ENCODE measurements at regions not wholly inside any gene's neighbourhood (a gene's known extent, or its start where the extent isn't known, plus 50 kb on each side); places are given as distances from the start of the nearest gene placed in this dataset.
A peak's percentile ranks its signal among the peaks of the same experiment; 100 is the strongest.

DNA sequence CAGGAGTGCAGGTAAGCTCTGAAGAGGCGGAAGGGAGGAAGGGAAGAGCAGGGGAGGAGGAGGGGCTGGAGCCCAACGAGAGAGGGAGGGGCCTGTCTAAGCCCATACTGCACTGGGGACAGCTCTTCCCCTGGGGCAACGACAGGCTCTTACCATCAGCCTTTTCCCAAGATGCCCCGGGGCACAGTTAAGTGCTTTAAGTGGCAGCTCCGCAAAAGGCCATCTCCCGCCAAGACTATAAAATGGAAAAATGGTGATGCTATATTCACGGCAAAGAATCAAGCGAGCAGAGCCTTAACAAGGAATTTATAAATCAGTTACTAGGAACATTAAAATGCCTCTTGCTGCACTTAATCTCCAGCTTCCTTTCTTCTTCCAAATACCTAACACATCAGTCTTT is 110.2 kb upstream of the NLRP1 start:
- peaks cover 2% of the 10 kb centered on the region for H3K27me3 ChIP-seq (ENCODE audit: control insufficient read depth, insufficient read depth)
- H3K4me3 ChIP-seq (ENCODE audit: low read length): no peak overlapping the region
- DNase-seq (no peak), ATAC-seq (no peak)
- 35% methylated on average over 8 of the region's 8 CpGs for WGBS
- H3K27ac ChIP-seq (ENCODE audit: low read length): no peak overlapping the region
- intact Hi-C loops (cut with DNase I): loop anchor here in 1 of 4 donors (10.0 kb wide), 1 partner anchor 60 kb away; no protein-coding TSS in a partner anchor
- H3K9me3 ChIP-seq (ENCODE audit: control insufficient read depth, low read length): peaks cover 2% of the 10 kb centered on the region
- H3K4me1 ChIP-seq (ENCODE audit: control insufficient read depth, insufficient read depth, low read length): no peaks in the 10 kb centered on the region

DNA sequence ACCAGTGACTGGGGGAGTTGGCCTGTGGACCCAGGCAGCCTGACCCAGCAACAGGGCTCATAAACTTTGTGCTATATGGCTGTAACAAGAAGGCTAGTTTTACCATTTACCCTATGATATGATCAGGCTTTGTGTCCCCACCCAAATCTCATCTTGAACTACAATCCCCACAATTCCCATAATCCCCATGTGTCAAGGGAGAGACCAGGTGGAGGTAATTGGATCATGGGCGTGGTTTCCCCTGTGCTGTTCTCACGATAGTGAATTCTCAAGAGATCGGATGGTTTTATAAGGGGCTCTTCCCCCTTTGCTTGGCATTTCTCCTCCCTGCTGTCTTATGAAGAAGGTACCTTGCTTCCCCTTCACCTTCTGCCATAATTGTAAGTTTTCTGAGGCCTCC is 111.2 kb upstream of the NLRP1 start:
- ATAC-seq: no peak
- no peak overlapping the region for H3K27ac ChIP-seq (ENCODE audit: low read length)
- WGBS: 34% methylated on average over 3 of the region's 3 CpGs
- H3K9me3 ChIP-seq (ENCODE audit: control insufficient read depth, low read length): peaks cover 2% of the 10 kb centered on the region
- no peak for DNase-seq
- peaks cover 2% of the 10 kb centered on the region for H3K27me3 ChIP-seq (ENCODE audit: control insufficient read depth, insufficient read depth)
- no peak overlapping the region for H3K4me3 ChIP-seq (ENCODE audit: low read length)
- H3K4me1 ChIP-seq (ENCODE audit: control insufficient read depth, insufficient read depth, low read length): no peaks in the 10 kb centered on the region
- intact Hi-C loops (cut with DNase I): loop anchor here in 1 of 4 donors (10.0 kb wide), 1 partner anchor 61 kb away; no protein-coding TSS in a partner anchor

GRCh38 chr17:5698959-5699358 is 114.7 kb upstream of the NLRP1 start:
- no peak for DNase-seq
- peaks cover 2% of the 10 kb centered on the region for H3K9me3 ChIP-seq (ENCODE audit: control insufficient read depth, low read length)
- peaks cover 2% of the 10 kb centered on the region for H3K27me3 ChIP-seq (ENCODE audit: control insufficient read depth, insufficient read depth)
- ATAC-seq: no peak
- H3K27ac ChIP-seq (ENCODE audit: low read length): no peak overlapping the region
- intact Hi-C loops (cut with DNase I): loop anchor here in 1 of 4 donors (10.0 kb wide), 1 partner anchor 64 kb away; no protein-coding TSS in a partner anchor
- H3K4me1 ChIP-seq (ENCODE audit: control insufficient read depth, insufficient read depth, low read length): no peaks in the 10 kb centered on the region
- H3K4me3 ChIP-seq (ENCODE audit: low read length): no peak overlapping the region

DNA sequence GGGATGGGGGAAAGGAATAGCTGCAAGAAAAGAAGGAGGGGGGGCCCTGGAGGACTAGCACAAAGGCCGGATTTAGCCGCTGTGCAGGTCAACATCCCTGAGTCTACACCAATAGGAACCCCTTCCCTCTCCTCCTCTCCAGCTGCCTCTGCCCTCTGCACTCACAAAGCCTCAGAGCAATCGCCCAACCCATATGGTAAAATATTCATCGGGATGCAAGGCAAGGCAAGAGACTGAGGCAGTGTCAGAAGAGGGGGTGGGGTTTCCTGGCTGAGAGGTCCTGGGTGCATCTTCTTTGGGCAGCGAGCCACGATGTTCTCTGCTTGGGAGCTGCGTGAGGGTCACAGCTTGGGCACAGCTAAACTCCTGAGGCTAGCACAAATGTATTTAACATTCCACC is 115.5 kb upstream of the NLRP1 start:
- Histone ChIP-seq H3K4me3 (ENCODE audit: low read length) (no peak overlapping the region), H3K4me1 (ENCODE audit: control insufficient read depth, insufficient read depth, low read length) (no peaks in the 10 kb centered on the region), H3K27me3 (ENCODE audit: control insufficient read depth, insufficient read depth) (peaks cover 2% of the 10 kb centered on the region), H3K27ac (ENCODE audit: low read length) (no peak overlapping the region), H3K9me3 (ENCODE audit: control insufficient read depth, low read length) (peaks cover 2% of the 10 kb centered on the region)
- ATAC-seq (no peak), DNase-seq (no peak)
- 23% methylated on average over 7 of the region's 7 CpGs for WGBS
- intact Hi-C loops (cut with DNase I): loop anchor here in 2 of 4 donors (10.0 kb wide), 3 partner anchors 65 to 115 kb away; partner anchors contain the start of gene NLRP1 (in 1 of the 2)

- H3K9me3 ChIP-seq (ENCODE audit: control insufficient read depth, low read length): peaks cover 2% of the 10 kb centered on the region
- WGBS: 55% methylated on average over 2 of the region's 2 CpGs
- no peaks in the 10 kb centered on the region for H3K4me1 ChIP-seq (ENCODE audit: control insufficient read depth, insufficient read depth, low read length)
- intact Hi-C loops (cut with DNase I): loop anchor here in 2 of 4 donors (10.0 kb wide), 2 partner anchors 106 to 116 kb away; partner anchors contain the start of gene NLRP1 (in 1 of the 2)
- ATAC-seq (no peak), DNase-seq (no peak)
- H3K4me3 ChIP-seq (ENCODE audit: low read length): no peak overlapping the region
- peaks cover 2% of the 10 kb centered on the region for H3K27me3 ChIP-seq (ENCODE audit: control insufficient read depth, insufficient read depth)
- no peak overlapping the region for H3K27ac ChIP-seq (ENCODE audit: low read length)
Measured at GRCh38 chr17:5700745-5701144, 116.4 kb upstream of the NLRP1 start.

DNA sequence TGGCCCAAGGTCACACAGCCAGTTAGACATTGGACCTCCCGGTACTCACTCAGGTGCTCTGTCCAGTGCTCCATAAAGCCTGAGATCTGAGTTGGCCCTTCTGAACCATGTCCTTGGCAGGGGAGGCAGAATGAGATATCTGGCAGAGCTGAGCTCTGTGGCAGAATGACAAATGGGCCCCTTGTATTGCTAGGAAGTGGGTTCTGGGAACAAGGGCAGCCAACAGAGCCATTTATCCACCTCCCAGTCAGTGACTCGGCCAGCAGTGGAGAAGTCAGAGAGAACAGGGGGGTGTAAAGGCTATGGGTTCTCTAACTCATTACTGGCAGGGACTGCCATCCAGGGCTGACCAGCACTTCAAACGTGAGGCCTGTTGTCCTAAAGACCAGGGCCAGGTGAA is 117.1 kb upstream of the NLRP1 start:
- Histone ChIP-seq H3K4me3 (ENCODE audit: low read length) (no peak overlapping the region), H3K4me1 (ENCODE audit: control insufficient read depth, insufficient read depth, low read length) (no peaks in the 10 kb centered on the region), H3K9me3 (ENCODE audit: control insufficient read depth, low read length) (peaks cover 2% of the 10 kb centered on the region), H3K27me3 (ENCODE audit: control insufficient read depth, insufficient read depth) (no peaks in the 10 kb centered on the region), H3K27ac (ENCODE audit: low read length) (no peak overlapping the region)
- DNase-seq (no peak), ATAC-seq (no peak)
- intact Hi-C loops (cut with DNase I): loop anchor here in 2 of 4 donors (10.0 kb wide), 2 partner anchors 107 to 117 kb away; partner anchors contain the start of gene NLRP1 (in 1 of the 2)
- WGBS: 53% methylated on average over 3 of the region's 3 CpGs

DNA sequence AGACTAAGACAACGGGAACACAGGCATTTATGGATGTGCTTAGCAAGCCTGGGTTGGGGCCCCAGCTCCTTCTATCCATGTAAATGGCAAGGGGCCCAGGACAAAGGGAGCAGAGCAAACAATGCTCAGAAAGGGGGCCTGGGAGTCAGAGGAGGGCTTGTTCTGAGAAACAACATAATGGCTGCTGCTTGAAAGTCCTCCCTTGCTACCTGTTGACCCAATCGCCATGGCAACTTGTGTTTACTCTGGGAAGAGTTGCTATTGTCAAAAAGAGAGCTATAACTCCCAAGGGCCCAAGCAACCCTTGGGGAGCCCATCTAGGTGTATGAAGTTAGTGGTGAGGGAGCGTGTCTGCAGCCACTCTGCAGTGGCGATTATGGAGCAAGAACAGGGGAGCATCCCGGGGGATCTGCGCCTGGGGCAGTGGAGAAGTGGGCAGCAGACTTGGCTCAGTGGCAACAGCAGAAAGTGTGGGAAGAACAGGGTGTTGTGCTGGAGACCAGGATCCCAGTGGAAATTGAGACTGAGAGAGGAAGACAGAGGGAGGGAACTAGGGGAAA is 118.7 kb upstream of the NLRP1 start:
- H3K27me3 ChIP-seq (ENCODE audit: control insufficient read depth, insufficient read depth): no peaks in the 10 kb centered on the region
- no peak overlapping the region for H3K27ac ChIP-seq (ENCODE audit: low read length)
- peaks cover 2% of the 10 kb centered on the region for H3K9me3 ChIP-seq (ENCODE audit: control insufficient read depth, low read length)
- DNase-seq: no peak
- no peaks in the 10 kb centered on the region for H3K4me1 ChIP-seq (ENCODE audit: control insufficient read depth, insufficient read depth, low read length)
- no peak overlapping the region for H3K4me3 ChIP-seq (ENCODE audit: low read length)
- intact Hi-C loops (cut with DNase I): loop anchor here in 2 of 4 donors (10.0 kb wide), 2 partner anchors 108 to 118 kb away; partner anchors contain the start of gene NLRP1 (in 1 of the 2)
- 87% methylated on average over 6 of the region's 6 CpGs for WGBS
- no peak for ATAC-seq

- no peak overlapping the region for H3K4me3 ChIP-seq (ENCODE audit: low read length)
- intact Hi-C loops (cut with DNase I): loop anchor here in 2 of 4 donors (10.0 kb wide), 2 partner anchors 109 to 119 kb away; partner anchors contain the start of gene NLRP1 (in 1 of the 2)
- peaks cover 2% of the 10 kb centered on the region for H3K9me3 ChIP-seq (ENCODE audit: control insufficient read depth, low read length)
- WGBS: 17% methylated on average over 2 of the region's 2 CpGs
- H3K4me1 ChIP-seq (ENCODE audit: control insufficient read depth, insufficient read depth, low read length): no peaks in the 10 kb centered on the region
- DNase-seq (no peak), ATAC-seq (no peak)
- no peak overlapping the region for H3K27ac ChIP-seq (ENCODE audit: low read length)
- no peaks in the 10 kb centered on the region for H3K27me3 ChIP-seq (ENCODE audit: control insufficient read depth, insufficient read depth)
Measured at GRCh38 chr17:5703736-5704135, 119.4 kb upstream of the NLRP1 start.

DNA sequence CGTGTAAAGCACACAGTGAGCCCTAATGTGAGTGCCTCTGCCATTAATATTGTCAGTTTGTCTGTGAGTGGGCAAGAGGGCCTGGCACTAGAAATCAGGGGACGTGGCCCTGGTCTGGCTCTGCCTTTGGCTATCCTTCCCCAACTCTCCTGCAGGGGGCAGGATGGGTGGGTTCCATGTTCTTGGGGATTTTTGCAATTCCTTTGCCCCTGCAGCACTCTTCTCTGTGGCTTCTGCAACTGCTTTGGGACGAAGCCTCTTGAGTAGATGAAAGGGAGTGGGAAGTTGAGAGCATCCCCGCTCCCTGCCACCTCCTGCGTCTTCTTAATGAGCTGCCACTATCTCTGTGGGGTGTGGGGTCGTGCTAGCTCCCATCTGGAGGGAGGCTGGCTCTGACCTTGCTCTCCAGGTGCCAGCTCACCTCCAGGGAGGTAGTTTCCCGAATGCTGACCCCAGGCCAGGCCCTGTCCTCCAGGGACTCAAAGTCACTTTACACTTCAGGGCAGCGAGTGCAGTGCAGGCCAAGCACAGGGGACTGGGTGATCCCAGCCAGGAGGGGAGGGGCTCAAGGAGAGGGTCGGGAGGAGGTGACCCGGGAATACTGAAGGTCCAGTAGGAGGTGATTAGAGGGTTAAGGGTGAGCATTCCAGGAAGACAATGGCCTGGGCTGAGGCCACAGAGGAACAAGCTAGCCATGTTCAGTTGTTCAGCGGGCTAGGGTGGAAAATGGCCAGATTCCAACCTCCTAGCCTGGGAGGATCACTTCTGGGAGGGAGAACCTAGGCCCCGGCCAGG is 121.0 kb upstream of the NLRP1 start:
- no peaks in the 10 kb centered on the region for H3K9me3 ChIP-seq (ENCODE audit: control insufficient read depth, low read length)
- ATAC-seq (peak in 1 of 2 donors; percentile 72), DNase-seq (no peak)
- no peaks in the 10 kb centered on the region for H3K4me1 ChIP-seq (ENCODE audit: control insufficient read depth, insufficient read depth, low read length)
- H3K27me3 ChIP-seq (ENCODE audit: control insufficient read depth, insufficient read depth): no peaks in the 10 kb centered on the region
- WGBS: 34% methylated on average over 12 of the region's 12 CpGs
- H3K27ac ChIP-seq (ENCODE audit: low read length): no peak overlapping the region
- intact Hi-C loops (cut with DNase I): loop anchor here in 3 of 4 donors (5.0 to 10.0 kb wide), 3 partner anchors 110 to 120 kb away; partner anchors contain the start of gene NLRP1 (in 1 of the 3)
- no peak overlapping the region for H3K4me3 ChIP-seq (ENCODE audit: low read length)

GRCh38 chr17:5705876-5706576 is 121.7 kb upstream of the NLRP1 start:
- Histone ChIP-seq H3K4me3 (ENCODE audit: low read length) (no peak overlapping the region), H3K4me1 (ENCODE audit: control insufficient read depth, insufficient read depth, low read length) (no peaks in the 10 kb centered on the region), H3K27ac (ENCODE audit: low read length) (no peak overlapping the region), H3K9me3 (ENCODE audit: control insufficient read depth, low read length) (peaks cover 2% of the 10 kb centered on the region), H3K27me3 (ENCODE audit: control insufficient read depth, insufficient read depth) (no peaks in the 10 kb centered on the region)
- ATAC-seq (no peak), DNase-seq (no peak)
- intact Hi-C loops (cut with DNase I): loop anchor here in 3 of 4 donors (5.0 to 10.0 kb wide), 3 partner anchors 111 to 121 kb away; partner anchors contain the start of gene NLRP1 (in 1 of the 3)
- WGBS: 87% methylated on average over 10 of the region's 10 CpGs
